GM12873 (cell line): ENCODE measurements at regions not wholly inside any gene's neighbourhood (a gene's known extent, or its start where the extent isn't known, plus 50 kb on each side); places are given as distances from the start of the nearest gene placed in this dataset.

ENCODE experiments used
- CTCF ChIP-seq: IDR thresholded peaks from 2 replicates; pipeline ENCODE4 v1.5.1; 2012; ENCODE audit warnings: low read depth, mild to moderate bottlenecking, moderate library complexity, low read length, control low read depth; ENCODE audit not compliant: insufficient read depth; ENCODE audit errors: missing control alignments

GRCh38 chr10:34872820-34873219 is 57.7 kb upstream of the PARD3 start:
- no peak for TF ChIP-seq CTCF

GRCh38 chr10:34869135-34869836 is 54.2 kb upstream of the PARD3 start:
- no peak for TF ChIP-seq CTCF

- no peak for TF ChIP-seq CTCF
Observed at GRCh38 chr10:34868589-34868988, 53.5 kb upstream of the PARD3 start.

GRCh38 chr10:34866848-34867247 is 51.8 kb upstream of the PARD3 start:
- no peak for TF ChIP-seq CTCF
